H4 (cell line): ENCODE measurements at regions not wholly inside any gene's neighbourhood (a gene's known extent, or its start where the extent isn't known, plus 50 kb on each side); places are given as distances from the start of the nearest gene placed in this dataset.
"Not testable (repeated sequence)": the region's sequence is repeated elsewhere in the genome, so short reads cannot be mapped to it uniquely, and the experiment has no call there.

Source experiments
- DNase-seq: peaks from one replicate; pipeline ENCODE4 v3.0.0-alpha.2; 2015; ENCODE audit warnings: low spot score

DNA sequence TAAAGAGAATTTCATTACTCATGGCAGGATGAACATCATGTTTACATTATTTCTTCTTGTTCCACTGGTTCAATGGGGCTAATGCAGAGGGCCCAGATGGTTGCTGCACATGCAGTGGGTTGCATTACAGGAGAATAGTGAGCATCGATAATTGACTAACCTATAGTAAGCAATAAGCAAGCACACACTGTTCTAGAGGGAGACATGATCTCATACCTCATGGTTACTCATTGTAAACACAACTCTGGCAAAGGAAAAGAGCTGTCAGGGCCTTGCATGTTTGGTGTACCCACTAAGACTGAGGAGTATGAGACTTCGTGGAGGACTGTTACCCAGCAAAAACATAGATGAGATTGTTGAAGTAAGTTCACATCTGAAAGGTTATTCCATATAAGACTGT lies 885.6 kb upstream of the VRK2 start:
- peak; percentile 10 for DNase-seq

DNA sequence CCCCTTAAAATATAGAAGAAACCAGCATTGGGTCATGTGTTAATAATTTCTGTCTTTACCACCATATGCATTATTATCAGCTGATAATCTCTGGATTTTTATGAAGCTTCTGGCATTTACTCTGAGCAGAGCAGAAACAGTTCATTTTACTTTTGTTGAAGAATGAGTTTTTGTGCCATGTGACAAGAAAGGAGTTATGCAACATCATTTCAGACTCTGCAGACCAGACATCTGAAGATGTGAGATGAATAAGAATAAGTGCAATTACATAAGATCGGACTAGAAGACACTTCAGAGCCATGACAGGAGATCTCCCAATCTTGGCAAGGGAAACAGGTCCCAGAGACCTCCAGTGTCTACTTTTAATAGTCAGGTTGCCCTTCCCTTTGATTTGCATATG lies 869.4 kb upstream of the VRK2 start:
- DNase-seq: no peak

DNA sequence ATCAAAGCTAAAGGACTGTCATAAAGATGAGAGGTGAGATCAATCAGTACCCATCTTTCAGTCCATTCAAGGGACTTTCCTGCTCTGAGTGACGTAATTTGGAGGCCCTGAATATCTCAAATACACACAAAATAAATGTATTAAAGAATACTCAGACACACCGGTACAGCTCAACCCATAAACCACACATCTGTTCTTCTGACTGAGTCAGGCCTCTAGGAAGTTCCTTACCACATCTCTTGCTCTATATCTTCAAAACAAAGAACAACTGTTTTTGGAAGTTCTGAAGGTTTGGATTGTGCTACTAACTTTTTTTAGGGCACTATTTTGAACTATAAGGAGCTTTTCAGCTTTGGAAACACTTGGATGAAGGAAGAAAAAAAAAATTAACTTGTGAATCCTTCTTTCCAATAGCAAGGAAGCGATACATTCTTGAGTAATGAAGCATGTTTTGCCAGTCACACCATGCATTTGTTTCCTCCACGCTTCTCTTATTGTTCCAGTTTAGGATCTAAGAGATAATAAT lies 866.5 kb upstream of the VRK2 start:
- DNase-seq: no peak

DNA sequence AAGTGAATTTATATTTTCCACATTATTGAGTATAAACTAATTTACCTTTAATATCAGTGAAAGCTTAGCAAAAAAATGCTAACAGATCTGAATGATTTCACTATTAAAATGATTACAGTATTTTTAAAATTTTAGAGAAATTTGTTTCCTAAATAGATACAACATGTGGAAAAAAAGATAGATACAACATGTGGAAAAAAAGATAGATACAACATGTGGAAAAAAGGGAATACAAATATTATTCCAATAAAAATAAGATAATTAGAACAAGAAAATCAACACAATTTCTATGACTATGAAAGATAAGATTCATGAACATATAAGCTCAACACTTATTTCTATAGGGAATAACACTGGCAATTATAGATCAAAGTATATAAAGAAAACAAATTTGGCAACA lies 865.9 kb upstream of the VRK2 start:
- DNase-seq: no peak

DNA sequence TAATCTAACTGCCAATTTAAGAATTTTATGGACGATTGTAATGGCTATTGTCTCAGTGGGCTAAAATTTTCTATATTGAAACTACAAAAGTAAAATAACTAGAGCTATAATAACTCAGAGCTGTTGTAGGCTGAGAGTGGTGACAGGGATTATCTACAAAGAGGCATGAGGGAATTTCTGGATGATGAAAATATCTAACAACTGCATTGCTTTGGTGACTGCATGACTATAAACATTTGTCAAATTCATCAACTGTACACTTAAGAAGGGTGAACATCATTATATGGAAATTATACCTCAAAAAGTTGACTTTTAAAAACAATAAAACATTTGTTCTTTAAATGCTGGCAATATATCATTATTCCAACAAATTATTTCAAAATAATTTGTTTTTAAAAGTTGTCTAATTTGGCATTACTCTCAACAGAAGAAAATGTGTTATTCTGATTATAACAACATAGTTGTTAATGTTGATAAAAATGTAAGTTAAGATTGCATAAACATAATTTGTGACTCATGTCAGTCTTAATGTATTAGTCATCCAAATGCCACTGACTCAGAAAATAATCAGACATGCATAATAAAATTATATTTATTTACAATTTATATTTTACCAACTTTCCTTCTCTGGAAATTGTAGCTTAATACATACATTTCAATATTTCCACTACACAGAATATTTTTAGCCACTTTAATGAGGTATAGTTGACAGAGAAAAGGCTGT lies 865.1 kb upstream of the VRK2 start:
- no peak for DNase-seq

DNA sequence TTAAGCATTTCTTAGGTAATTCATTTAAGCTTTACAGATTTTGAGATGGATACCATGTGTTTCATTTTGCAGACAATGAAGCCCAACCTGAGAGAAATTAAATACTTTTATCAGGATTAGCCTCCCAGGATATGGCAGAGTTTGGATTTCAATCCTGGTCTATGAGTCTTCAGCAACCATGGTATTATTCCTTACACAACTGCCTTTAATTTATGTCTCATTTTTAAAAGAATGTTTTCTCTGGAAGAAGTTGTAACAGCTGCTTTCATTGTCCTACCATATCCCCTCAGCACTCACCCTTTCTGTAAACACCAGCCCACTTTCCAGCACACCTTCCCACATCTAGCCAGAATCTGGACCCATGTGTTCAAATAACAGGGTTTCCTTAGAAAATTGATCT lies 863.7 kb upstream of the VRK2 start:
- DNase-seq: no peak

DNA sequence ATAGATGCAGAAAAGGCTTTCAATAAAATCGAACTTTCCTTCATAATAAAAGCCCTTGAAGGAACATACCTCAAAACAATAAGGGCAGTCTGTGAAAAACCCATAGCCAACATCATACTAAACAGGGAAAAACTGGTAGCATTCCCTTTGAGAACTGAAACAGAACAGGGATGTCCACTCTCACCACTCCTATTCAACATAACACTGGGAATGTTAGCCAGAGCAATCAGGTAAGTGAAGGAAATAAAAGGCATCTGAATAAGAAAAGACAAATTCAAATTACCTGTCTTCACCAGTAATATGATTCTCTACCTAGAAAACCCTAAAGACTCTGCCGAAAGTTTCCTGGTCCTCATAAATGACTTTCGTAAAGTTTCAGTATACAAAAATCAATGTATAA lies 861.0 kb upstream of the VRK2 start:
- DNase-seq: no peak

DNA sequence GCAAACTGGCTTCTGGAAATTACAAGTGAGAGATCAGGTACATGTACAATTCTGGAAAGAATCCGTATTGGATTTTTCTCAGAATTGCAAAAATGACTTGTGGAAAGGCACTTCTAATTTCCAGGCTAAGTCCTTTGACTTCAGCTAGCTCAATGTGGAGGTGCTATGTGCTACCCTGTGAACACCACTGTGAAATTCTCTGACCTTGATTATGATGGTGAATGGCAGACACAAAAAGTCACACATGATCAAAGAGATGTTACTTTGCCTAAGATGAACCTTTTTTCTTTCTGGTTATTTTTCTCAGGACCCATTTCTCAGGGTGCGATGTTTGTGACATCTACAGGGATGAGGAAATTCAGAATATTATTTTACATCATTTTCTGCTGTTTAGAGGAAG lies 856.6 kb upstream of the VRK2 start:
- no peak for DNase-seq

DNA sequence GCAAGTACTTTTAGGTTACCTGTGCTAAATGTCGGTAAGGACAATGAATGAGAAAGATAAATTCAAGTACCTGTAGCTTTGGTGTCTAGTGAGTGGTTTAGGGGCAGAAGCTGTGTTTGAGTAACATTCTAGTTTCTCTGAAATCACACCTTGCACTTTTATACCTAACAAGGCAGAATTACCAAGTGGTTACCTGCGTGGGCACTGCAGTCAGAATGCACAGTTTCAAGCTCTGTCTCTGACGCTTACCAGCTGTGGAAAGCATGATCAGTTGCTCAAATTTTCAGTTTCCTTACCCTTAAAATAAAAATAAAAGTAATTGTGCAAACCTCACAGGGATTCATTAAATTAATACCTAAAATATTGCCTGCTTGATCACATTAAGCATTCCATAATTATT lies 846.9 kb upstream of the VRK2 start:
- DNase-seq: no peak

DNA sequence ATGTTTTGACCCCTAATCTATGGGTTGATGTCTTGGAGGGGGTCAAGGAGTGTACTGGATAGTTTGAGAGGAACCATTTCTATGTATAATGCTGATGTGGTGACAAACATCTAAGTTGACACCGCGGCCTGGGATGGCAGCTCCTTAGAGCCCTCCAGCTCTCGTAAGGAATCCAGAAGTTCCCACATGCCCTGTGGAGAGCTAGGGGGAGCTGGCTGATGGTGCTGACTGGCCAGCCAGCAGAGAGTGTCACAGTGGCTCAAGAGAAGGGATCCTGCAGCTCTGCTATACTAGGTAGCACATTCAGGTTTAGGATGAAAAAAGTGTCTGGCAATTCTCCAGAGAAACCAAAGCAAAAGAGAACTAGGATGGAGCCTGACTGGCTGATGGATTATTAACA lies 842.2 kb upstream of the VRK2 start:
- no peak for DNase-seq

DNA sequence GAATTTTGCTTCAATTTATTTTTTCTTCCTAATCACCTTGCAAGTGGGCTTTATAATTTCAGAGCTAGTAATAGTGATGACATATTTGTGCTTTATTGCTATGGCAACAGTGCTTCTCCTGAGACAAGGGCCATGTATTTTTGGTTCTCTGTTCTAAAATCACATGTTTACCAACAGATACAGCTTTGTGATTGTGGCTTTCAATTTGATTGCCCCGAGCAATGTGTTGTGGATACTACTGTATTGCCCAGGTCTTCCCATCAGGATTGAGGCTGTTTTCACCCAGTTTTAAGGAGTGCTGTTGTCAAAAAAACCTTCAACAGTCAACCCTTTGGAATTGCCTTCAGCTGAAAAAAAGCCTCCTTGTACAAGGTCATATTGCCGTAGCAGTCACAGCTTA lies 841.4 kb upstream of the VRK2 start:
- DNase-seq: no peak

DNA sequence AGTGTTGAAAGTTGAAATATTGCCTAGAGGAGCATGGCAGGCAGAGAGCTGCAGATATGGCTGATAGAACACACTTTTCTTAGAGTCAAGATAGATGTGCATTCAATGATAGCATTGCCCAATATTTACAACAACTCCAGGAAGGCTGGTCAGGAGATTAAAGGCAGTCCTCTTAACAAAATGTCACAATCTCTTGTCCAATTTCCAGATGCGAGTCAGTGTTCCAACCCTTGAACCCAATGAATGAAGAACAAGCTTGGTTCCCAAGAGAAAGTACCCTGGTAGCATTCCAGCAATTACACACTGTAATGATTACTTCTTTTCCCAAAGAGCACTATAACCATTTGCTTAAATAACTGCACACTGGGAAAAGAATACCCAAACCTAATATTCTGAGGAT lies 839.4 kb upstream of the VRK2 start:
- DNase-seq: no peak

DNA sequence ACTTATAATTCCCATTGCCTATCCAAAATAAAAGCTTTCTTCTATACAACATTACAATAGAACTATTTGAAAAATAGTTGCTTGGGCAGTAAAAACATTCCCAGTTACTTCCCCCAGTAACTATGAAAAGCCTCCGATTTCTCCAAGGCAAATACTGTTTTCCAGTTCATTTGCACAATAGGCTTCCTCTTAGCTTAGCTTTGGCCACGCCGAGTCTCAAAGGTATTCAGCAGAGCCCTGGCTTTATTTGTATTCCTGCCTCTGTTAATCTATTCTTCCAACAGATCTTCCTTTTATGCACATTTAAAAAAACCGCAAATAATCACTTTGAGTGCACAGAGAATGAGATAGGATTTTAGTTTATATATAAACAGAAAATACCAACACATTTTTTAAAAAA lies 836.8 kb upstream of the VRK2 start:
- DNase-seq: no peak

DNA sequence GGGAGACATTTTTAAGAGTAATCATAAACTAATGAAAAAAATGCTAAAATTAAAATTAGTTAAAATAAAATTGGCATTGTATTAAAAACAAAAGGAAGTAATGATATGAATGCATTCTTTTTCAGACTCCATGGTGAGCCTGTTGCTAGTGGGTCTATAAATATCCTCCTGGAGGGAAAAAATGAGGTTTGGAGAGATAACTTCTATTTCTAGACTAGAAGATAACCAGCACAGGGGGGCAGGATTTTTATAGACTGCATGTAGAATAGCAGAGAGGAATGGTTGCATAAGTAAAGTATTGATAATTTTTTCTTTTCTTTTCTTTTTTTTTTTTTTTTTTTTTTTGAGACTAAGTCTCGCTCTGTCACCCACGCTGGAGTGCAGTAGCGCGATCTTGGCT lies 835.8 kb upstream of the VRK2 start:
- no peak for DNase-seq

DNA sequence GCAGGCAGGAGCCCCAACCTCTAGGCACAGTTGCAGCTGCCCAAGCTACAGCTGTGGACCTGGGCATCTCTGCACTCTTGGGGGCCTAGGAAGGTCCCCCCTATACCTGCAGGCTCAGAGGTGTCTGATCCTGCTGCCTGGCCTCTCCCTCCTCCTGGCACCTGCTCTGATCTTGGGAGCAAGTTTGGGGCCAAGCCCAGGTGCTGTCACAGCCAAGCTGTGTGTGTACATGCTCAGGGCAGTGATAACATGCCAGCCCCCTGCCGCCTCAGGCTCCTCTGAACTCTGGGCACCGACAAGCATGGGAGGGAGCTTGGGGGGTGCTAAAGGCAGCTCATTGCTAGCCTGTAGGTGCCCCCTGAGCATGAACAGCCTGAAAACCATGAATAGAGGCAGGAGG lies 829.6 kb upstream of the VRK2 start:
- DNase-seq: no peak

DNA sequence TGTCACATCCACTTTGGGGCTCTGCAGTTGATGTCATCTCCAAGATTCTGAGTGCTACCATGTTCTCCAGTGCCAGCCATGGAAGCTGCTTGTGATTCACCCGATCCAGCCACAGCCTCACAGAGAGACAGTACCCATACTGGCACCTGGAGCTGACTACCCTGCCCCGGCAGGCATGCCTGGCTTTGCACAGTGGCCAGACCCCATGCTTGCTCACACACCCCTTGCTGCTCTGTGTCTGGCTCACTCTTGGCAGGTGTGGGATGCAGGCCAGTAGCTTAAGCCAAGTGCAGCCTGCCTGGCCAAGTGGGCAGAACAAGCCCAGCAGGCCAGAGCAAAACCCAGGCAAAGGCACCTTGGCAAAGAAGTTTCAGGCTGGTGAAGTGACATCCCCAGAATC lies 828.4 kb upstream of the VRK2 start:
- no peak for DNase-seq

DNA sequence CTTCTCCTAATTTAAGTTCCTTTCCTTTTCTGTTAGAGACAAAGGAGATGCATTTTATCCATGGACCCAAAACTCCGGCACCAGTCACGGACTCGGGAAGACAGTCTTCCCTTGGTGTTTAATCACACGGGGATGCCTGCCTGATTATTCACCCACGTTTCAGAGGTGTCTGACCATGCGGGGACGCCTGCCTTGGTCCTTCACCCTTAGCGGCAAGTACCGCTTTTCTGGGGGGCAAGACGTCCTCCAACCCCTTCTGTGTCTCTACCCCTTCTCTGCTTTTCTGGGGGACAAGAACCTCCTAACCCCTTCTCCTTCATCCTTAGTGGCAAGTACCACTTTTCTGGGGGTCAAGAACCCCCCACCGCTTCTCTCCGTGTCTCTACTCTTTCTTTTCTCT lies 816.9 kb upstream of the VRK2 start:
- not testable (repeated sequence) for DNase-seq

DNA sequence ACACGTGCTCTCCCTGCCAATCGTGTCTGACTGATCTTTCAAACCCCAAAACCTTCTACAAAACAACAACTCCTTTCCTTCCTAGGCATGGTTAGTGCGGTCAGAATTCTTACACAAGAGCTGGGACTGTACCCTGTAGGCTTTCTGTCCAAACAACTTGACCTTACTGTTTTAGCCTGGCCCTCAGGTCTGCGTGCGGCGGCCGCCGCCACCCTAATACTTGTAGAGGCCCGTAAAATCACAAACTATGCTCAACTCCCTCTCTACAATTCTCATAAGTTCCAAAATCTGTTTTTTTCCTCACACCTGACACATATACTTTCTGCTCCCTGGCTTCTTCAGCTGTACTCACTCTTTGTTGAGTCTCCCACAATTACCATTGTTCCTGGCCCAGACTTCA lies 814.3 kb upstream of the VRK2 start:
- not testable (repeated sequence) for DNase-seq

DNA sequence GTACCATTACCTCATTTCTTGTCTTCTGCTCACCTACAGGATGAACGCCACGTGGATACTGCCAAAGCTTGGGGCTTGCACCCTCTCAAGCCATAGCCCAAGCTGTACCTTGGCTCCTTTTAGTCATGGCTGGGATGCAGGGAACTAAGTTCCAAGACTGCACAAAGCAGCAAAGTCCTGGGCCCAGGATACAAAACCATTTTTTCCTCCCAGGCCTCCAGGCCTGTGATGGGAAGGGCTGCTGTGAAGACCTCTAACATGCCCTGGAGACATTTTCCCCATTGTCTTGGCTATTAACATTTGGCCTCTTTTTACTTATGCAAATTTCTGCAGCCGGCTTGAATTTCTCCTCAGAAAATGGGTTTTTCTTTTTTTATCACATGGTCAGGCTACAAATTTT lies 795.1 kb upstream of the VRK2 start:
- DNase-seq: not testable (repeated sequence)

DNA sequence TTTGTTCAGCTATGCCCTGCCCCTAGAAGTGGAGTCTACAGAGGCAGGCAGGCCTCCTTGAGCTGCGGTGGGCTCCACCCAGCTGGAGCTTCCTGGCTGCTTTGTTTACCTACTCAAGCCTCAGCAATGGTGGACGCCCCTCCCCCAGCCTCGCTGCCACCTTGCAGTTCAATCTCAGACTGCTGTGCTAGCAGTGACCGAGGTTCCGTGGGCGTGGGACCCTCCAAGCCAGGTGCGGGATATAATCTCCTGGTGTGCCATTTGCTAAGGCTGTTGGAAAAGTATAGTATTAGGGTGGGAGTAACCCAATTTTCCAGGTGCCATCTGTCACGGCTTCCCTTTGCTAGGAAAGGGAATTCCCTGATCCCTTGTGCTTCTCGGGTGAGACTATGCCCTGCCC lies 770.2 kb upstream of the VRK2 start:
- not testable (repeated sequence) for DNase-seq

DNA sequence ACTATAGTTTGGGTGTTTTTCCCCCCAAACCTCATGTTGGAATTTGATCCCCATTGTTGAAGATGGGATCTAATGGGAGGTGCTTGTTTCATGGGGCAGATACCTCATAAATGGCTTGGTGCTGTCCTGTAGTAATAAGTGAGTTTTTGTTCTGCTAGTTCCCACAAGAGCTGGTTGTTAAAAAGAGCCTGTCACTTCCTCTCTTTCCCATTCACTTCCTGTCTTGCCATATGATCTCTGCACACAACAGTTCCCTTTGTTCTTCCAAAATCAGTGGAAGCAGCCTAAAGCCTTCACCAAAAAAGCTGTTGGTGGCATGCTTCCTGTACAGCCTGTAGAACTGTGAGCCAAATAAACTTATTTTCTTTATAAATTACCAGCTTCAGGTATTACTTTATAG lies 768.2 kb upstream of the VRK2 start:
- DNase-seq: no peak

DNA sequence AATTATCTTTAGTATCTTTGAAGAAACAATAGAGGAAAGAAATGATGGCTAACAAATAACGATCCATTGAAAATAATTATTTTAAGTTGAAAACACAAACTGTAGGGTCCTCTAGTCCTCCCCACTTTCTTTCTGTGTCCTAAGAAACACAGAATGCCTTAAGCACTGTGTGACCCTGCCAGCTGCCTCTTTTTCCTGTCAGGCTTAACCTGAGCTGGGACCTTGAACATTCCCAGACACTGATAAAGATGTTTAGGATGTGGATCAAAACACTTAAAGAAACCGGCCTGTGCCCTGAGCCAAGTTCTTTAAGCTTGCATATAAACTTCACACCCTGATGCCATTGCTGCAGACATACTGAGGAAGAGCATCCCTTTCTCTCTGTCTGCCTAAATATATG lies 755.4 kb upstream of the VRK2 start:
- DNase-seq: no peak

DNA sequence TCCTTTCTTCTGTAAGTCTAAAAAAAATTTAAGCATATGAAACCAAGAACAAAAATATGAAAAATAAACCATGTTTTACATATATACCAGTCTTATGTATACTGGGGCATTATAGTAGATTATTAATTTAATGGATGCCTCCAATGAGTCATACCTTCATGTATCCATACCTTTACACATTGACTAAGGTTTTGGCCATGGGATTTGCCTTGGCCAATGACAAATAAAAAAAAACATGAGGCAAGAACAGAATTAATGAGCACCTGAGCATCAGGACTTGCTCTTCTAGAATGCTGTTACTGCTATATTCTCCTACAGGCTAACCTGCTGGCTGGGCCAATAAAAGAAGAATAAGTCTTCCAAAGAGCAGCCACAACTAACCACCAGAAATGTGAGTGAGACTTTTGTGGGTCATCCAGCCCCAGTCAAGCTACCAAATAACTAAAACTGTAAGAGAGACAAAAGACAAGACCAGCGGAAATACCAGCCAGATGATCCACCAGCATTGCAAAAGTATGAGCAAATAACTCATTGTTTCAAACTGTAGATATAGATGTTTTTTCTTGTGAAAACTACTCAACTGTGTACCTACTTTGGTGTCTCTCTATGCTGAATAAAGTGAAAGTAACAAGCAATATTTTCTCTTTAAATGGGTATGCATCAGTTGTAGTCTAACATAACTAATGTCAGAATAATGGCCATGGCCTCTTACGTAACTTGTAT lies 749.6 kb upstream of the VRK2 start:
- no peak for DNase-seq

DNA sequence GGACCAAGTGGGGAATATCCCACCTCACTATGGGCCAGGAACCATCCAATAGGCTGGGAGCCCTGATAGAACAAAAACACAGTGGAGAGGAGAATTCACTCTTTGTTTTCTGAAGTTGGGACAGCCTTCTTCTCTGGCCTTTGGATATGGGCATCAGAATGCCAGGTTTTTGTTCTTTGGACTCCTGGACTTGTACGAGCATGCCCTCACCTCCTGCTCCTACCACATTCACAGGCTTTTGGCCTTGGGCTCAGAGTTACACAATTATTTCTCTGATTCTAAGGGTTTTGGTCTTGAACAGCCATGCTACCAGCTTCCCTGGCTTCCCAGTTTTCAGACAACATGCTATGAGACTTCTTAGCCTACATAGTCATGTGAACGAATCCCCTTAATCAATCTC lies 732.9 kb upstream of the VRK2 start:
- no peak for DNase-seq
